Psoas muscle (tissue), 7 donors: ENCODE measurements at regions not wholly inside any gene's neighbourhood (a gene's known extent, or its start where the extent isn't known, plus 50 kb on each side); places are given as distances from the start of the nearest gene placed in this dataset.
A peak's percentile ranks its signal among the peaks of the same experiment; 100 is the strongest.

Experiments used
- ATAC-seq, 4 donors: fragments of 200-7000 bp; cut with Tn5 transposase; one replicate each; pipeline ENCODE4 v1.9.1; 2020; ENCODE audit warnings: moderate library complexity in 3 of 4, mild to moderate bottlenecking in 2 of 4
- DNase-seq, 2 donors: peaks; one replicate each; pipeline ENCODE4 v3.0.0-alpha.2; 2020
- H3K27ac ChIP-seq: fragments of 200-600 bp; one replicate; pipeline ENCODE4 v1.8.0; 2022
- H3K27me3 ChIP-seq, 3 donors: fragments of 200-600 bp in 1 of 3; one replicate each; pipeline versions ENCODE4 v1.6.1 to v1.8.0; 2013 to 2022; ENCODE audit warnings: low read length in 2 of 3, mild to moderate bottlenecking in 2 of 3, moderate library complexity in 1 of 3; ENCODE audit not compliant: insufficient read depth in 3 of 3
- H3K36me3 ChIP-seq, 2 donors: fragments of 200-600 bp in 1 of 2; one replicate each; pipeline versions ENCODE4 v1.6.1 to v1.8.0; 2013 to 2022; ENCODE audit warnings: low read depth in 1 of 2, mild to moderate bottlenecking in 1 of 2, moderate library complexity in 1 of 2; ENCODE audit not compliant: insufficient read depth in 1 of 2
- H3K4me1 ChIP-seq: fragments of 200-600 bp; one replicate; pipeline ENCODE4 v1.8.0; 2022
- H3K4me3 ChIP-seq: fragments of 200-600 bp; one replicate; pipeline ENCODE4 v1.8.0; 2022; ENCODE audit warnings: mild to moderate bottlenecking
- H3K9me3 ChIP-seq: fragments of 200-600 bp; one replicate; pipeline ENCODE4 v1.8.0; 2022
- CTCF ChIP-seq: fragments of 200-600 bp; IDR thresholded peaks from one replicate; pipeline ENCODE4 v1.8.0; 2022; ENCODE audit warnings: antibody characterized with exemption
- WGBS, 3 donors: extraction: QIAGEN DNeasy Blood & Tissue Kit; methylation state at CpG; one replicate each; pipeline versions ENCODE4 v1.1.6 to v1.1.7; 2013; 5-methylcytosine and 5-hydroxymethylcytosine counted together
- intact Hi-C, 2 donors: fragments of 100-400 bp; cut with DNase I; formaldehyde crosslinking; loops; one replicate each; pipeline versions ENCODE4 v1.11.0 to v1.14.2; 2022
- donor health status: healthy with polysubstance abuse.
- donor health status: DM: no; HTN: no; CAD: no; lungs with moderate emphysema.
- donor health status: Bipolar disorder and iron deficiency.
- donor health status: healthy.
- donor health status: DM: yes; HTN: yes; CAD: no.
- donor health status: DM: no; HTN: no; CAD: no.
- donor health status: DM: yes; HTN: yes; CAD: no.

GRCh38 chr5:10046676-10047075, 203.0 kb downstream of the ATPSCKMT start:
- no peak overlapping the region for H3K4me3 ChIP-seq
- no peak overlapping the region for H3K27ac ChIP-seq
- H3K36me3 ChIP-seq, result no peaks in the 10 kb centered on the region
- DNase-seq (no peak), ATAC-seq (no peak)
- TF ChIP-seq CTCF, result no peak
- peaks cover 0 to 4% (median 3%) of the 10 kb centered on the region in 3 donors for H3K27me3 ChIP-seq
- H3K9me3 ChIP-seq, result peaks cover 4% of the 10 kb centered on the region
- intact Hi-C loops, result no loop called here
- H3K4me1 ChIP-seq, result no peaks in the 10 kb centered on the region
- 51 to 56% (median 53%) methylated on average over 7 of the region's 7 CpGs for WGBS, 3 donors

- Histone ChIP-seq H3K9me3 (no peaks in the 10 kb centered on the region), H3K27ac (no peak overlapping the region), H3K36me3 (no peaks in the 10 kb centered on the region), H3K4me1 (no peaks in the 10 kb centered on the region), H3K4me3 (no peak overlapping the region), H3K27me3 (peaks cover 0 to 4% (median 0%) of the 10 kb centered on the region in 3 donors)
- WGBS, 3 donors, result 91 to 96% (median 91%) methylated on average over 6 of the region's 6 CpGs
- intact Hi-C loops, result no loop called here
- no peak for TF ChIP-seq CTCF
- DNase-seq (no peak), ATAC-seq (no peak)
Observed at GRCh38 chr5:10045376-10045775, 204.3 kb downstream of the ATPSCKMT start.

- Histone ChIP-seq H3K27me3 (no peaks in the 10 kb centered on the region), H3K36me3 (no peaks in the 10 kb centered on the region), H3K9me3 (no peaks in the 10 kb centered on the region), H3K4me1 (no peaks in the 10 kb centered on the region), H3K4me3 (no peak overlapping the region), H3K27ac (no peak overlapping the region)
- intact Hi-C loops, result no loop called here
- TF ChIP-seq CTCF, result no peak
- no peak for ATAC-seq
- WGBS, 3 donors, result 66 to 72% (median 69%) methylated on average over 3 of the region's 3 CpGs
- no peak for DNase-seq
Observed at GRCh38 chr5:10036136-10036815, 213.4 kb downstream of the ATPSCKMT start.

GRCh38 chr5:10034001-10034400, 215.7 kb downstream of the ATPSCKMT start:
- Histone ChIP-seq H3K36me3 (no peaks in the 10 kb centered on the region), H3K27me3 (no peaks in the 10 kb centered on the region), H3K4me3 (no peak overlapping the region), H3K9me3 (peaks cover 5% of the 10 kb centered on the region), H3K4me1 (no peaks in the 10 kb centered on the region), H3K27ac (no peak overlapping the region)
- no peak for ATAC-seq
- no peak for TF ChIP-seq CTCF
- intact Hi-C loops, result no loop called here
- WGBS, 3 donors, result 6 to 15% (median 13%) methylated on average over 8 of the region's 8 CpGs
- DNase-seq, result peak in 1 of 2 donors; percentile 24

GRCh38 chr5:10031817-10032216, 217.9 kb downstream of the ATPSCKMT start:
- no peak for DNase-seq
- no peaks in the 10 kb centered on the region for H3K4me1 ChIP-seq
- no peak overlapping the region for H3K4me3 ChIP-seq
- H3K9me3 ChIP-seq, result peaks cover 6% of the 10 kb centered on the region
- H3K27me3 ChIP-seq, result no peaks in the 10 kb centered on the region
- no peak for TF ChIP-seq CTCF
- intact Hi-C loops, result no loop called here
- 94 to 100% (median 99%) methylated on average over 2 of the region's 2 CpGs for WGBS, 3 donors
- no peak for ATAC-seq
- no peaks in the 10 kb centered on the region for H3K36me3 ChIP-seq
- H3K27ac ChIP-seq, result no peak overlapping the region
